IMR-90 (cell line): ENCODE measurements at regions not wholly inside any gene's neighbourhood (a gene's known extent, or its start where the extent isn't known, plus 50 kb on each side); places are given as distances from the start of the nearest gene placed in this dataset.

Source experiments
- ATAC-seq: fragments of 200-7000 bp; cut with Tn5 transposase; 2 replicates; pipeline ENCODE4 v1.9.1; 2020; ENCODE audit warnings: low read depth, mild to moderate bottlenecking, moderate library complexity
- BruUV-seq: library from RNA; stranded (reverse); fragments of 400-500 nt; replicated peaks from 2 replicates; lab custom pipeline; 2021; lab: Mats Ljungman, UMichigan
- CTCF ChIA-PET: fragments of 300-600 bp; formaldehyde crosslinking; extraction: SDS; loops from one replicate; lab custom pipeline; 2021; ENCODE audit warnings: antibody characterized with exemption; lab: Yijun Ruan, JAX
- POLR2A ChIA-PET: fragments of 300-600 bp; sonication (Branson Sonifier 250); formaldehyde crosslinking; loops from one replicate; lab custom pipeline; 2022; ENCODE audit warnings: antibody characterized with exemption; ENCODE audit not compliant: unreplicated experiment; lab: Charles Lee
- DNase-seq: peaks from one replicate; pipeline ENCODE4 v3.0.0; 2013
- H2AFZ ChIP-seq: replicated peaks from 2 replicates; pipeline ENCODE3; 2013; ENCODE audit warnings: low read length, mild to moderate bottlenecking; ENCODE audit not compliant: poor library complexity
- H2AK5ac ChIP-seq: 2 replicates; pipeline ENCODE4 v1.6.1; 2013; ENCODE audit warnings: low read depth, low read length, inconsistent platforms
- H2AK9ac ChIP-seq: replicated peaks from 2 replicates; pipeline ENCODE3; 2013; ENCODE audit warnings: mild to moderate bottlenecking, low read depth, low read length, moderate library complexity; ENCODE audit not compliant: poor library complexity
- H2BK120ac ChIP-seq: 2 replicates; pipeline ENCODE4 v1.6.1; 2013; ENCODE audit warnings: low read depth, low read length, inconsistent platforms
- H2BK15ac ChIP-seq: 3 replicates; pipeline ENCODE4 v1.6.1; 2013; ENCODE audit warnings: low read depth, low read length, inconsistent platforms
- H2BK20ac ChIP-seq: 2 replicates; pipeline ENCODE4 v1.6.1; 2013; ENCODE audit warnings: low read depth, mild to moderate bottlenecking, inconsistent platforms, low read length, moderate library complexity
- H2BK5ac ChIP-seq: 2 replicates; pipeline ENCODE4 v1.6.1; 2013; ENCODE audit warnings: mild to moderate bottlenecking, low read depth, low read length, inconsistent platforms; ENCODE audit not compliant: poor library complexity, severe bottlenecking
- H3K14ac ChIP-seq: replicated peaks from 2 replicates; pipeline ENCODE4 v1.6.1; 2013; ENCODE audit warnings: low read depth, low read length, inconsistent platforms
- H3K18ac ChIP-seq: 2 replicates; pipeline ENCODE4 v1.6.1; 2013; ENCODE audit warnings: low read depth, low read length, control low read depth
- H3K23ac ChIP-seq: 2 replicates; pipeline ENCODE4 v1.6.1; 2013; ENCODE audit warnings: low read depth, low read length, inconsistent platforms
- H3K27ac ChIP-seq: 2 replicates; pipeline ENCODE4 v1.5.1; 2013; ENCODE audit warnings: mild to moderate bottlenecking, control low read depth, low read length; ENCODE audit not compliant: insufficient read depth
- H3K27me3 ChIP-seq: 2 replicates; pipeline ENCODE4 v1.6.1; 2013; ENCODE audit warnings: low read length; ENCODE audit not compliant: control insufficient read depth, insufficient read depth
- H3K36me3 ChIP-seq: 2 replicates; pipeline ENCODE4 v1.6.1; 2013; ENCODE audit warnings: low read length, mixed read lengths; ENCODE audit not compliant: control insufficient read depth, insufficient read depth
- H3K4ac ChIP-seq: 2 replicates; pipeline ENCODE4 v1.6.1; 2013; ENCODE audit warnings: low read depth, low read length, inconsistent platforms
- H3K4me1 ChIP-seq: 2 replicates; pipeline ENCODE4 v1.6.1; 2013; ENCODE audit warnings: low read length, mixed read lengths; ENCODE audit not compliant: control insufficient read depth, insufficient read depth
- H3K4me2 ChIP-seq: 2 replicates; pipeline ENCODE4 v1.6.1; 2013; ENCODE audit warnings: low read depth, mild to moderate bottlenecking, control low read depth, low read length, moderate library complexity
- H3K4me3 ChIP-seq: 2 replicates; pipeline ENCODE4 v1.5.1; 2013; ENCODE audit warnings: low read depth, mild to moderate bottlenecking, control low read depth, low read length, moderate library complexity; ENCODE audit not compliant: insufficient read depth
- H3K56ac ChIP-seq: 2 replicates; pipeline ENCODE4 v1.6.1; 2013; ENCODE audit warnings: low read length, inconsistent platforms; ENCODE audit not compliant: insufficient read depth; ENCODE audit errors: extremely low read depth
- H3K79me1 ChIP-seq, 2 experiments: 2 replicates each; pipeline ENCODE4 v1.6.1; 2013; ENCODE audit warnings: low read length in 2 of 2, inconsistent platforms in 1 of 2, low read depth in 1 of 2
- H3K9ac ChIP-seq: 2 replicates; pipeline ENCODE4 v1.6.1; 2013; ENCODE audit warnings: low read depth, low read length, control low read depth
- H3K9me1 ChIP-seq: 2 replicates; pipeline ENCODE4 v1.6.1; 2013; ENCODE audit warnings: low read length, inconsistent platforms; ENCODE audit not compliant: insufficient read depth
- H3K9me3 ChIP-seq: 2 replicates; pipeline ENCODE4 v1.6.1; 2013; ENCODE audit warnings: low read length; ENCODE audit not compliant: control insufficient read depth, insufficient read depth
- H4K20me1 ChIP-seq: 2 replicates; pipeline ENCODE4 v1.6.1; 2013; ENCODE audit warnings: low read length, inconsistent platforms; ENCODE audit not compliant: insufficient read depth
- H4K5ac ChIP-seq: 2 replicates; pipeline ENCODE4 v1.6.1; 2013; ENCODE audit warnings: mild to moderate bottlenecking, low read depth, low read length, control low read depth
- H4K8ac ChIP-seq, 2 experiments: 2 replicates each; pipeline ENCODE4 v1.6.1; 2013; ENCODE audit warnings: low read depth in 2 of 2, low read length in 2 of 2, control low read depth in 1 of 2, inconsistent platforms in 1 of 2
- H4K91ac ChIP-seq: 2 replicates; pipeline ENCODE4 v1.6.1; 2013; ENCODE audit warnings: low read depth, low read length, inconsistent platforms; ENCODE audit not compliant: insufficient read depth
- BHLHE40 ChIP-seq: fragments of 150-350 bp; IDR thresholded peaks from 2 replicates; pipeline ENCODE4 v1.6.1; 2016; ENCODE audit warnings: mild to moderate bottlenecking, low read depth, low read length
- CEBPB ChIP-seq: IDR thresholded peaks from 2 replicates; pipeline ENCODE4 v1.6.1; 2012; ENCODE audit warnings: low read depth, low read length, improper control_type of control experiment
- CHD1 ChIP-seq: IDR thresholded peaks from 2 replicates; pipeline ENCODE4 v1.6.1; 2012; ENCODE audit warnings: low read depth, low read length, improper control_type of control experiment
- CTCF ChIP-seq: conservative IDR thresholded peaks from 2 replicates; pipeline ENCODE4 v1.5.1; 2012; ENCODE audit warnings: mild to moderate bottlenecking, low read depth, low read length, improper control_type of control experiment
- ELK1 ChIP-seq: fragments of 150-350 bp; IDR thresholded peaks from 2 replicates; pipeline ENCODE4 v1.6.1; 2016; ENCODE audit warnings: low read depth, mild to moderate bottlenecking, low read length, moderate library complexity, borderline replicate concordance
- FOS ChIP-seq: fragments of 150-350 bp; IDR thresholded peaks from 2 replicates; pipeline ENCODE4 v1.6.1; 2016; ENCODE audit warnings: low read depth, low read length
- MAFK ChIP-seq: IDR thresholded peaks from 2 replicates; pipeline ENCODE4 v1.6.1; 2012; ENCODE audit warnings: low read depth, low read length, improper control_type of control experiment
- MAZ ChIP-seq: IDR thresholded peaks from 2 replicates; pipeline ENCODE4 v1.6.1; 2012; ENCODE audit warnings: low read depth, mild to moderate bottlenecking, low read length, improper control_type of control experiment, moderate library complexity, borderline replicate concordance
- MXI1 ChIP-seq: IDR thresholded peaks from 2 replicates; pipeline ENCODE4 v1.6.1; 2012; ENCODE audit warnings: low read depth, mild to moderate bottlenecking, low read length, moderate library complexity, borderline replicate concordance
- NFE2L2 ChIP-seq: fragments of 150-350 bp; IDR thresholded peaks from 2 replicates; pipeline ENCODE4 v1.6.1; 2016; ENCODE audit warnings: low read depth, mild to moderate bottlenecking, low read length
- POLR2A ChIP-seq: IDR thresholded peaks from 2 replicates; pipeline ENCODE4 v1.6.1; 2012; ENCODE audit warnings: mild to moderate bottlenecking, low read depth, low read length
- RAD21 ChIP-seq: IDR thresholded peaks from 2 replicates; pipeline ENCODE4 v1.6.1; 2012; ENCODE audit warnings: low read length, improper control_type of control experiment
- RCOR1 ChIP-seq: IDR thresholded peaks from 2 replicates; pipeline ENCODE4 v1.6.1; 2012; ENCODE audit warnings: mild to moderate bottlenecking, low read length, improper control_type of control experiment; ENCODE audit not compliant: insufficient replicate concordance
- RFX5 ChIP-seq: IDR thresholded peaks from 2 replicates; pipeline ENCODE4 v1.8.0; 2012; ENCODE audit warnings: low read depth, mild to moderate bottlenecking, low read length, moderate library complexity
- SMC3 ChIP-seq: fragments of 150-350 bp; IDR thresholded peaks from 2 replicates; pipeline ENCODE4 v1.6.1; 2016; ENCODE audit warnings: low read depth, mild to moderate bottlenecking, antibody characterized with exemption, low read length, moderate library complexity
- USF2 ChIP-seq: fragments of 150-350 bp; IDR thresholded peaks from 2 replicates; pipeline ENCODE4 v1.6.1; 2017; ENCODE audit warnings: mild to moderate bottlenecking, antibody characterized with exemption, low read length, low read depth
- WGBS, 2 experiments: methylation state at CpG; one replicate each; pipeline versions ENCODE4 v1.1.5 to v1.1.7; 2013; ENCODE audit warnings: missing lambda C conversion rate in 2 of 2; ENCODE audit not compliant: insufficient read length in 1 of 2; ENCODE audit errors: extremely low coverage in 2 of 2; 5-methylcytosine and 5-hydroxymethylcytosine counted together
- dilution Hi-C: fragments of 300-500 bp; cut with HindIII; formaldehyde crosslinking; loops from one replicate; pipeline ENCODE4 v1.14.3; 2018; ENCODE audit warnings: low sequenced_read_pairs; ENCODE audit not compliant: unreplicated experiment
- in situ Hi-C: fragments of 300-500 bp; cut with MboI; formaldehyde crosslinking; loops from 3 replicates; pipeline ENCODE4 v1.14.3; 2019; ENCODE audit warnings: low sequenced_read_pairs, inconsistent platforms, mixed read lengths
- intact Hi-C: fragments of 100-400 bp; cut with micrococcal nuclease; formaldehyde crosslinking; loops from 2 replicates; pipeline ENCODE4 v1.10.0; 2022

GRCh38 chr19:28983430-28983829 lies 229.5 kb downstream of the UQCRFS1 start:
- intact Hi-C loops (no loop called here), dilution Hi-C loops (no loop called here), in situ Hi-C loops (loop anchor here (25.0 kb wide), 1 partner anchor 246 kb away; no protein-coding TSS in a partner anchor)
- H2BK120ac ChIP-seq = no peak overlapping the region
- H3K36me3 ChIP-seq = no peaks in the 10 kb centered on the region
- no peak overlapping the region for H3K18ac ChIP-seq
- H4K8ac ChIP-seq = no peak overlapping the region
- H3K4ac ChIP-seq = no peak overlapping the region
- no TSS peak for BruUV-seq
- H2BK15ac ChIP-seq = no peak overlapping the region
- no peak overlapping the region for H3K56ac ChIP-seq
- no peak overlapping the region for H4K91ac ChIP-seq
- 100% methylated on average over 3 of the region's 6 CpGs; no CpG with 5 or more reads in 1 of the 2 experiments for WGBS, 2 experiments
- no peak overlapping the region for H2BK5ac ChIP-seq
- no peak overlapping the region for H3K27ac ChIP-seq
- H2AFZ ChIP-seq = no peak overlapping the region
- H3K23ac ChIP-seq = no peak overlapping the region
- no peak overlapping the region for H3K9ac ChIP-seq
- H2AK9ac ChIP-seq = no peak overlapping the region
- H3K9me1 ChIP-seq = no peaks in the 10 kb centered on the region
- no peaks in the 10 kb centered on the region for H4K20me1 ChIP-seq
- TF ChIP-seq FOS = no peak
- TF ChIP-seq NFE2L2 = no peak
- TF ChIP-seq RCOR1 = no peak
- TF ChIP-seq USF2 = no peak
- TF ChIP-seq MAFK = no peak
- TF ChIP-seq MAZ = no peak
- no peak for TF ChIP-seq CTCF
- TF ChIP-seq ELK1 = no peak
- no peak for TF ChIP-seq SMC3
- no peak for TF ChIP-seq MXI1
- TF ChIP-seq RFX5 = no peak
- TF ChIP-seq CEBPB = no peak
- TF ChIP-seq POLR2A = no peak
- TF ChIP-seq CHD1 = no peak
- no peak for TF ChIP-seq BHLHE40
- TF ChIP-seq RAD21 = no peak
- H3K79me1 ChIP-seq = no peaks in the 10 kb centered on the region
- no peak overlapping the region for H3K14ac ChIP-seq
- no peak overlapping the region for H3K4me3 ChIP-seq
- CTCF ChIA-PET = no interaction called here
- POLR2A ChIA-PET = no interaction called here
- H4K5ac ChIP-seq = no peak overlapping the region
- peaks cover 3% of the 10 kb centered on the region; the same call in 1 of the 2 replicates for H3K9me3 ChIP-seq
- no peak overlapping the region for H2AK5ac ChIP-seq
- no peak for ATAC-seq
- peaks cover 2% of the 10 kb centered on the region for H3K27me3 ChIP-seq
- H3K4me2 ChIP-seq = no peak overlapping the region
- H2BK20ac ChIP-seq = no peak overlapping the region
- H3K4me1 ChIP-seq = no peaks in the 10 kb centered on the region
- DNase-seq = no peak
